ENCODE measurements at regions not wholly inside any gene's neighbourhood (a gene's known extent, or its start where the extent isn't known, plus 50 kb on each side); places are given as distances from the start of the nearest gene placed in this dataset.
"Not testable (repeated sequence)": the region's sequence is repeated elsewhere in the genome, so short reads cannot be mapped to it uniquely, and the experiment has no call there.

- DNase-seq (ENCODE audit: low spot score), result no peak
These were observed 226.3 kb downstream of the RCHY1 start for GRCh38 chr4:75287738-75288517.

- DNase-seq (ENCODE audit: low spot score), result no peak
These were observed 228.4 kb downstream of the RCHY1 start for GRCh38 chr4:75285837-75286236.

GRCh38 chr4:75284831-75285230 is 229.4 kb downstream of the RCHY1 start:
- no peak for DNase-seq (ENCODE audit: low spot score)

- not testable (repeated sequence) for DNase-seq (ENCODE audit: low spot score)
These were observed 233.7 kb downstream of the RCHY1 start for GRCh38 chr4:75280461-75280860.

- no peak for DNase-seq (ENCODE audit: low spot score)
These were observed 254.9 kb downstream of the RCHY1 start for GRCh38 chr4:75259306-75259705.

- no peak for DNase-seq (ENCODE audit: low spot score)
These were observed 258.9 kb downstream of the RCHY1 start for GRCh38 chr4:75255261-75255660.

- DNase-seq (ENCODE audit: low spot score), result no peak
These were observed 259.5 kb downstream of the RCHY1 start for GRCh38 chr4:75254745-75255144.

- DNase-seq (ENCODE audit: low spot score), result not testable (repeated sequence)
These were observed 261.1 kb downstream of the RCHY1 start for GRCh38 chr4:75253094-75253493.

- no peak for DNase-seq (ENCODE audit: low spot score)
These were observed 262.7 kb downstream of the RCHY1 start for GRCh38 chr4:75251547-75251946.

- no peak for DNase-seq (ENCODE audit: low spot score)
These were observed 264.5 kb downstream of the RCHY1 start for GRCh38 chr4:75249739-75250138.

- DNase-seq (ENCODE audit: low spot score), result no peak
These were observed 265.3 kb downstream of the RCHY1 start for GRCh38 chr4:75248770-75249407.

- no peak for DNase-seq (ENCODE audit: low spot score)
These were observed 269.9 kb downstream of the RCHY1 start for GRCh38 chr4:75244325-75244724.

GRCh38 chr4:75243570-75243969 is 270.6 kb downstream of the RCHY1 start:
- DNase-seq (ENCODE audit: low spot score), result no peak

- no peak for DNase-seq (ENCODE audit: low spot score)
These were observed 278.7 kb downstream of the RCHY1 start for GRCh38 chr4:75235359-75235951.

- no peak for DNase-seq (ENCODE audit: low spot score)
These were observed 281.7 kb downstream of the RCHY1 start for GRCh38 chr4:75232546-75232945.

- DNase-seq (ENCODE audit: low spot score), result no peak
These were observed 284.2 kb downstream of the RCHY1 start for GRCh38 chr4:75229806-75230570.

GRCh38 chr4:75213480-75213879 is 280.6 kb downstream of the PARM1 start:
- DNase-seq (ENCODE audit: low spot score), result no peak

- no peak for DNase-seq (ENCODE audit: low spot score)
These were observed 278.5 kb downstream of the PARM1 start for GRCh38 chr4:75211422-75211821.

- no peak for DNase-seq (ENCODE audit: low spot score)
These were observed 275.0 kb downstream of the PARM1 start for GRCh38 chr4:75207902-75208301.

- DNase-seq (ENCODE audit: low spot score), result no peak
These were observed 262.2 kb downstream of the PARM1 start for GRCh38 chr4:75195111-75195510.

- no peak for DNase-seq (ENCODE audit: low spot score)
These were observed 261.3 kb downstream of the PARM1 start for GRCh38 chr4:75194180-75194579.

- not testable (repeated sequence) for DNase-seq (ENCODE audit: low spot score)
These were observed 259.3 kb downstream of the PARM1 start for GRCh38 chr4:75192182-75192581.

Measured in activated CD4-positive, alpha-beta T cell treated with anti-CD3 and anti-CD28 coated beads, Interleukin-2, Interleukin-4, amounts not matched to agents 100 ng/mL and 50 ng/mL, durations not matched to agents 16 hours and 8 hours (primary cell).